Fibroblast of peridontal ligament (primary cell): ENCODE measurements at regions not wholly inside any gene's neighbourhood (a gene's known extent, or its start where the extent isn't known, plus 50 kb on each side); places are given as distances from the start of the nearest gene placed in this dataset.

Source experiments
- DNase-seq: peaks from one replicate; pipeline ENCODE4 v3.0.0-alpha.2; 2010; ENCODE audit errors: extremely low read depth

DNA sequence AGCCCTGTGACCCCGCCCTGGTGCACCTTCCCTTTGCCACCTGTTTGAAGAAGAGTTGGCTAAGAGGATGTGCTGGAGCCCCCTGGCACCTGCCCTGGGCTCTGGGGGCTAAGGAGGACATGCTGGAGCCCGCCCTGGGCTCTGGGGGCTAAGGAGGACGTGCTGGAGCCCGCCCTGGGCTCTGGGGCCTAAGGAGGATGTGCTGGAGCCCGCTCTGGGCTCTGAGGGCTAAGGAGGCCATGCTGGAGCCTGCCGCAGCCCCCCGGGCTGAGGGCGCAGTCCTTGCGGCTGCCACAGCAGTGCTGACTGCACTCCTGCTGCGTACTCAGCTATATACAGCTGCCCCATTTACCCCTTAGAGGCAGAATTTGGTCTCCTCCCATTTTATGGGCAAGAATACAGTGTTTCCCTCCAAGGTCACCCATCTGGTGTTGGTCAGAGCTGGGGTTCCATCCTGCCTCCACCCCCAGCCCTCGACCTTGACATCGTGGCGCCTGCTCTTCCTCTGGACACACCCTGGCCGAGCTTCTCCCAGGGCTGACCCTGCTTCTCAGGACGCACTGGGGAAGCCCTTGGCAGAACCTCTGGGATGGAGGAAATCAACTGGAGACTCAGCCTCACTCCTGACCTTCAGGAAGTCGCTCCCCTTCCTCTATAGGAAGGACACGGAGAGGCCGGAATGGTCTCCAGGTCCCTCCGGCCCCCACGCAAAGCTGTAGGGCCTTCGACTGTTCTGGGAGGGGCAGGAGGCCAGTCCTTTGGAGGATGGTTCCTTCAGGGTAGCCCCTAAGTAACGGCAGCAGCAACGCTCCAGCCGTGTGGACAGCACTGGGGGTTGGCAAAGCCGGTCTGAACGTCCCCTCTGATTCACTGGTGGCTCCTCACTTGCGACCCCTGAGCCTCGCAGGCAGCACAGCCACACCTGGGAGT lies 65.0 kb upstream of the HPCAL1 start:
- DNase-seq, result no peak

DNA sequence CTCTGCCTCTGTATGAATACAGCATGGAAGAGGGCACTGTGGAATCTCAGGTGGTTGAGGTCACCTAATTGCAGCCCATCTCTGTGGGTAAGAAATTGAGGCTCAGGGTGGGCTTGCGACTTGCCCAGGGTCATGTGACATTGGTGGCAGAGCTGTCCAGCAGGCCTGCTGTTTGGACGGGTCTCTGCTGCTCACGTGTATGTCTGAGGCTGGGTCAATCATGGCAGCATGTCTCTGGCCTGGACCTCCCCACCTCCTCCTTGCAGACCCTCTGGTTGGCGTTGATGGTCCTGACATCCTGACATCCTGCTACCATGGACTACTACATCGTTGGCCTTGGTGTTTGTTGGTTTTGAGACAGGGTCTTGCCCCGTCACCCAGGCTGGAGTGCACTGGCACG lies 64.3 kb upstream of the HPCAL1 start:
- DNase-seq, result no peak

DNA sequence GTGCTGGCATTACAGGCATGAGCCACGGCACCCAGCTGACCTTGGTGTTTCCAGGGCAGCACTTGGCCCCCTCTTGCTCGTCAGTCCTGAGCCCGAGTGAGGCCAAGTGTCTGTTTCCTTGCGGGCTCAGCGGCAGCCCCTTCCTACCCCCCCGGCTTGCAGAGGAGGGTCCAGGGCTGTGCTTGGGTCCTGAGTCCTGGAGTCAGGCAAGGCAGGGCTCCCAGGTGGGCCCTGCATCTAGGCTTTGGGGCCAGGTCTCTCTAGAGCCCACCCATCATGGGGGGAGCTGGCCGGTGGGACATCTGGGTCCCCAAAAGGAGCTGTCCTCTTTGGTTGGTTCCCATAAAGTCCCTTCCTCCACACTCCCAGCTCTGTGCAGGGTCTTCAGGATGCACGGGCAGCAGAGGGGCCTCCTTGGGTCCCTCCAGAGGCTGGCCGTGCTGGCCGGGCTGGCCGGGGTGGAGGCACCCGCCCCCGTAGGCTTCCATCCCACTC lies 63.7 kb upstream of the HPCAL1 start:
- no peak for DNase-seq

DNA sequence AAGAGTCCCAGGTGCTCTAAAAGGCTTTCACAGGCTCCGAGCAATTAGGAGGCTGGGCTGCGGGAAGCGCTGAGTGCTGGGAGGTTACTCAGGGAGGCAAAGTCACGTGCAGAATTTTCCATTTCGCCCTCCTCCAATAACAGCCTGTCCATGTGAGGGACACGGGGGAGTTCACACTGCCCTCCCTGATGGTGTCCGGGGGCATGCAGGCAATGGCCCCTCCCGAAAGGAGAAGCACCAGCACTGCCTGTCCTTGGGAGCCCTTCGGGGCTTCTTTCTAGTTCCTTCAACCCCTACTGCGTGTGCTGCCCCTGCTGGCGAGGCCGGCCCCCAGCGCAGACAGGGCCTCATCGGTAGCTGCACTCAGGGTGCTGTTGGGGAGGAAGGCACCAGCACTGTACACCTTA lies 63.1 kb upstream of the HPCAL1 start:
- no peak for DNase-seq

DNA sequence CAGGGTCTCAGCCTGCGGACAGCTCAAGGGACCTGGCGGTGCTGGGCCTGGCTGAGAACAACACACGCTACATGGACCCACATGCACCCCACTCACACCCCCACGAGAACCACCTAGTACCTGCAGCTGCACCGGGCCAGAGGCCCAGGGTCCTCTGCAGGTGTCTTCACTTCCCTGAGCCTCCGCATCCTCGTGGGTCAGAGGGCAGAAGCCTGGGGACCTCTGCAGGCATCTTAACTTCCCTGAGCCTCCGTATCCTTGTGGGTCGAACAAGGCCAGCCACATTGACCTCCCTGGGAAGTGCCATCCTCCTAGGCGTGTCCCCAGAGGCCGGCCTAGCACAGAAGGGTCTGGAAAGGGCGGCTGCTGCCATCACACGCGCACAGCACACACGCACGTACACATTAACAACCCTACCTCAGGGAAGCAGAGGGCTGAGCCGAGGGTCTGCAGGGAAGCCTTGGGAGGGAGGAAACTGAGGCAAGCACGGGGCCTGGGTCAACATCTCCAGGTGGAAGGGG lies 62.5 kb upstream of the HPCAL1 start:
- DNase-seq, result no peak

DNA sequence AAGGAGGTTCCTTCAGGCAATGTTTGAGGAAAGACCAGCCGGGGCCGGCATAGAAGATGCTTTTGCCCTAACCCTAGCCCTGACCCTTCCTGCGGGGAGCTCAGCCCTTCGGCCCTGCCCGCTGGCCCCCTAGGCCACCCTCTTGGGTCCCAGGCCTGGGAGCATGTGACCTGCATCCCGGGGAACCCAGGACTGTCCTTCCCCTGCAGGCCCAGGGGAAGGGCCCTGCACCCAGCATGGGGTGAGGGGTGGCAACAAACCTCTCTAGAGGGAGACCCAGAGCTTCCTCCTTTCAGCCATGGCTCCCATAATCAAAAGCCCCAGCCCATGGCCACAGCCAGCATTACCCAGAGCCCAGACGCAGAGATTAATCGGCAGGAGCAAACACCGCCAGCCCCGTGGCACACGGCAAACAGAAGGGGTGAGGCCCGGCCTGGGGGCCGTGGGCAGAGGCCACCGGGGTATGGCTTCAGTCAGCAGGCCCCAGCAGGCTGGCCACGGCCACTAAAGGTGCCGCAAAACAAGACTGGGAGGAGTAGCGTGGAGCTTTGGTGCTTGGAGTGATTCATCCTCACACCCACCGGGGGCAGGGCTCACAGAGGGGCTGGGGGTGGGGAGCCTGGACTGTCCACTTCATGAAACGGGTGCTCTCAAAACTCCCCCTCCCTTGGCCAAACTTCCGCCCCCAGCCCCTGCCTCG lies 61.6 kb upstream of the HPCAL1 start:
- no peak for DNase-seq

- DNase-seq, result no peak
Observed at GRCh38 chr2:10241641-10242430, 60.9 kb upstream of the HPCAL1 start.

GRCh38 chr2:10242451-10242850 lies 60.3 kb upstream of the HPCAL1 start:
- no peak for DNase-seq

DNA sequence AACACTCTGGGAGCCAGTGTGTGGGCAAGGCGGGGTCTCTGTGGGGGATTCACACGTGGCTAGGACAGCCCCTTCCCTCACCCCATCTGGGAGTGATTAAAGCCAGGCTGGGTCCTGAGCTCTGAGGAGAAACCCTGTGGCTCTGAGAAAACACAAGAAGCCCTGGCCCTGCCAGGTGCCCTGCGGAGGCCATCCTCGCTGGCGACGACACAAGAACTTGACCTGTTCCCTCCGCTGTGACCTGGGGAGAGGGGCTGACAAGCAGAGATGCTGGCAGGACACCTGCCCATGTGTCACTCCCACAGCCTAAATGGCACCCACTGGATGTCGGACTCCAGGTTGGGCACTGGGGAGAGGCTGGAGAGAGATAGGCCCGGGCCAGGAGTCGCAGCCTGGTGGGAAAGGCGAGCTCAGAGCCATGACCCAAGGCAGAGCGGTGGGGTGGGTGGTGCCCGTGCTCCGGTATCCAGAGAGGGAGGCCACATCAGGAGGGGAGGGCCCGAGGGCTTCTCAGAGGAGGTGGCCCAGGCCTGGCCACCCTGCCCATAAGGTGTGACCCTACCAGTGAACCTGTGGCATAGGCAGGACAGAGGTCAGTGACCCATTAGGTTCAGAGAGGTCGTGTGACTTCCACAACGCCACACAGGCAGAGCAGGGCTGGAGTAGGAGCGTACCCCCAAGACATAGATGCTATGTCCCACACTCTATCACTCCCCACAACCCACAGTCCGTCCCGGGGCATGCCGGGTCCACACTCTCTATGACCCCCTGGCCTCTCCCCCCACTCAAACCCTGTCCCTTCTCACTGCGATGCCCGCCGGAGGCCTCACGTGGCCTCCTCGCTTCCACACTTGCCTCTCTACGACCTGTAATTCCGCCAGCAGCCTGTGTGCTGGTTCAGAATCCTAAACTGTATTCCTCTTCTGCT lies 59.4 kb upstream of the HPCAL1 start:
- DNase-seq, result peak; percentile 4

GRCh38 chr2:10243926-10244270 lies 58.8 kb upstream of the HPCAL1 start:
- no peak for DNase-seq

DNA sequence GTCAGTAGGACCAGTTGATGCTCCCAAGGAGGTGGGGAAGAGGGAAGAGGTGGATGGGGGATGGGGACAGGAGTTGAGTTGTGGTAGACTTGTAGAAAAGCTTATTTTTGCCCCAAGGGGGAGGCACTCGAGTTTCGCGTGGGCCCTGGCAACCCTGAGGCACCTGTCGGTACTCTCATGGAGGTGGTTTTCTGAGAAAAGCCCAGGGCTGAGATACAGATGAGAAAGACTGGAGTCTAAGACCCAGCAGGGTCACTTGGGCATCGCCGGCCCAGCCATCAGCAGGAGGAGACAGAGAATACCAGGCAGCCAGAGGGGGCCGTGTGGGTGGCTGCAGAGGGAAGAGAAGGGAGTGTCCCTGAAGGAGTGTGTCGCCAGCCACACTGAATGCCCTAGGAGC lies 57.7 kb upstream of the HPCAL1 start:
- no peak for DNase-seq

DNA sequence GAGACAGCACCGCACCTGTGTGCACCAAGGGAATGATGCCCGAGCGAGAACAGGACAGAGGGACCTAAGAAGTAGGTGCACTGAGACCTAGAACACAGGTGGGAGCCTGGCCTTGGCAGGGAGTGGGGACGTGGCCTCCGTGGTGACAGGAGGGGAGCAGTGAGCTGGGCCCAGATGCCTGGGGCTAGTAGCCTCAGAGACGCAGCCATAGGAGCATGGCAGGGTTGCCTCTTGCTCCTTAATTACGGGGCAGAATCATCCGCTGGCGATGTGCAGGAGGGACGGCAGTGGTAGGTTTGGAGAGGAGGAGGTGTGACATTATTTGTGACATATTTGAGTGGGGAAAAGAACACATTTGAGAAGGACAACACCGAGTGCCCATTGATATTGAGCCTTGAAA lies 57.0 kb upstream of the HPCAL1 start:
- DNase-seq, result no peak

DNA sequence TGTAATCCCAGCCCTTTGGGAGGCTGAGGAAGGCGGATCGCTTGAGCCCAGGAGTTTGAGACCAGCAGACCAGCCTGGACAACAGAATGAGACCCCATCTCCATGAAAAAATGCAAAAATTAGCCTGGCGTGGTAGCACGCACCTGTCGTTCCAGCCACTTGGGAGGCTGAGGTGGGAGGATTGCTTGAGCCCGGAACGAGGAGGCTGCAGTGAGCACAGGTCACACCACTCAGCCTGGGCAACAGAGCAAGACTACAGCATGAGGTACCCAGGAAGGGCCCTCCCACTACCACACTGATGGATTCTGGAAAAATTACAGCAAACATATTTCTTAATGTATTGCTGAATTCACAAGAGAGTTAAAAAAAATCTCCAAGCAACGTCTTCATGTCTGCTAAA lies 56.3 kb upstream of the HPCAL1 start:
- no peak for DNase-seq

- no peak for DNase-seq
Observed at GRCh38 chr2:10246831-10247230, 55.9 kb upstream of the HPCAL1 start.

GRCh38 chr2:10249798-10250197 lies 52.9 kb upstream of the HPCAL1 start:
- DNase-seq, result no peak

- DNase-seq, result no peak
Observed at GRCh38 chr2:10252224-10252623, 50.5 kb upstream of the HPCAL1 start.

- DNase-seq, result no peak
Observed at GRCh38 chr2:10252661-10253060, 50.0 kb upstream of the HPCAL1 start.
